ENCODE measurements at regions not wholly inside any gene's neighbourhood (a gene's known extent, or its start where the extent isn't known, plus 50 kb on each side); places are given as distances from the start of the nearest gene placed in this dataset.

- TF ChIP-seq POLR2AphosphoS5 (IDR thresholded peaks at IDR 0.05; ENCODE audit: borderline replicate concordance, low read depth, low read length) (no peak), EZH2 (IDR thresholded peaks at IDR 0.05) (no peak), FOXP2 (optimal IDR thresholded peaks at IDR 0.05; ENCODE audit: control extremely low read depth, extremely low read length, insufficient read depth) (no peak)
These were observed 82.2 kb downstream of the ZNF608 start for GRCh38 chr5:124664287-124664686.
